H9 (cell line): ENCODE measurements at regions not wholly inside any gene's neighbourhood (a gene's known extent, or its start where the extent isn't known, plus 50 kb on each side); places are given as distances from the start of the nearest gene placed in this dataset.
A peak's percentile ranks its signal among the peaks of the same experiment; 100 is the strongest.
"Not testable (repeated sequence)": the region's sequence is repeated elsewhere in the genome, so short reads cannot be mapped to it uniquely, and the experiment has no call there.

ENCODE experiments used
- DNase-seq: peaks from one replicate; pipeline ENCODE4 v3.0.0-alpha.2; 2017
- H2AFZ ChIP-seq: one replicate; pipeline ENCODE4 v1.6.1; 2013; ENCODE audit warnings: mild to moderate bottlenecking, low read length, control low read depth, moderate library complexity
- H2AK5ac ChIP-seq: 2 replicates; pipeline ENCODE4 v1.6.1; 2013; ENCODE audit warnings: low read length, control low read depth, mixed read lengths; ENCODE audit not compliant: insufficient read length
- H2BK120ac ChIP-seq: one replicate; pipeline ENCODE4 v1.6.1; 2013; ENCODE audit warnings: low read depth, mild to moderate bottlenecking, low read length, control low read depth, inconsistent platforms; ENCODE audit not compliant: poor library complexity, severe bottlenecking
- H2BK12ac ChIP-seq: 2 replicates; pipeline ENCODE4 v1.6.1; 2013; ENCODE audit warnings: low read length, control low read depth, mixed read lengths, low read depth; ENCODE audit not compliant: insufficient read length
- H2BK15ac ChIP-seq: 2 replicates; pipeline ENCODE4 v1.6.1; 2013; ENCODE audit warnings: low read depth, low read length, control low read depth
- H2BK20ac ChIP-seq: one replicate; pipeline ENCODE4 v1.6.1; 2013; ENCODE audit warnings: low read depth, mild to moderate bottlenecking, low read length, control low read depth, inconsistent platforms; ENCODE audit not compliant: poor library complexity, severe bottlenecking
- H2BK5ac ChIP-seq: 2 replicates; pipeline ENCODE4 v1.6.1; 2013; ENCODE audit warnings: low read length, control low read depth, mixed read lengths; ENCODE audit not compliant: insufficient read length
- H3K14ac ChIP-seq: 2 replicates; pipeline ENCODE4 v1.6.1; 2013; ENCODE audit warnings: low read length, control low read depth; ENCODE audit not compliant: insufficient read depth
- H3K18ac ChIP-seq: 2 replicates; pipeline ENCODE4 v1.6.1; 2013; ENCODE audit warnings: low read depth, mild to moderate bottlenecking, mixed read lengths, low read length, control low read depth; ENCODE audit not compliant: insufficient read length
- H3K23ac ChIP-seq: 2 replicates; pipeline ENCODE4 v1.6.1; 2013; ENCODE audit warnings: low read length, control low read depth, mixed read lengths, low read depth; ENCODE audit not compliant: insufficient read length
- H3K23me2 ChIP-seq: 2 replicates; pipeline ENCODE4 v1.6.1; 2013; ENCODE audit warnings: low read depth, mild to moderate bottlenecking, mixed read lengths, low read length, control low read depth; ENCODE audit not compliant: insufficient read length, poor library complexity, severe bottlenecking
- H3K27ac ChIP-seq: 2 replicates; pipeline ENCODE4 v1.5.1; 2013; ENCODE audit warnings: low read length, control low read depth, mixed read lengths, low read depth; ENCODE audit not compliant: insufficient read length
- H3K27me3 ChIP-seq: 2 replicates; pipeline ENCODE4 v1.6.1; 2013; ENCODE audit warnings: low read length, control low read depth, inconsistent platforms; ENCODE audit not compliant: insufficient read depth
- H3K4ac ChIP-seq: 2 replicates; pipeline ENCODE4 v1.6.1; 2013; ENCODE audit warnings: low read depth, mild to moderate bottlenecking, control low read depth, inconsistent platforms, low read length, moderate library complexity
- H3K4me1 ChIP-seq: 2 replicates; pipeline ENCODE4 v1.6.1; 2013; ENCODE audit warnings: low read length, control low read depth, inconsistent platforms; ENCODE audit not compliant: insufficient read depth
- H3K4me2 ChIP-seq: 2 replicates; pipeline ENCODE4 v1.6.1; 2013; ENCODE audit warnings: low read length, control low read depth, mixed read lengths; ENCODE audit not compliant: insufficient read length, insufficient read depth
- H3K56ac ChIP-seq: 2 replicates; pipeline ENCODE4 v1.6.1; 2013; ENCODE audit warnings: low read depth, mild to moderate bottlenecking, mixed read lengths, low read length, control low read depth; ENCODE audit not compliant: insufficient read length
- H3K79me1 ChIP-seq: 2 replicates; pipeline ENCODE4 v1.6.1; 2013; ENCODE audit warnings: low read depth, mild to moderate bottlenecking, moderate library complexity, low read length, control low read depth, inconsistent platforms; ENCODE audit not compliant: insufficient read depth, poor library complexity, severe bottlenecking
- H3K79me2 ChIP-seq: 2 replicates; pipeline ENCODE4 v1.6.1; 2013; ENCODE audit warnings: low read length, control low read depth, inconsistent platforms; ENCODE audit not compliant: insufficient read depth
- H3K9ac ChIP-seq: 2 replicates; pipeline ENCODE4 v1.6.1; 2013; ENCODE audit warnings: low read length, control low read depth, mixed read lengths; ENCODE audit not compliant: insufficient read length; ENCODE audit errors: extremely low read depth
- H3K9me3 ChIP-seq: one replicate; pipeline ENCODE4 v1.6.1; 2013; ENCODE audit warnings: low read depth, low read length, inconsistent platforms; ENCODE audit not compliant: control insufficient read depth
- H3T11ph ChIP-seq: one replicate; pipeline ENCODE4 v1.6.1; 2013; ENCODE audit warnings: mild to moderate bottlenecking, low read length, control low read depth, inconsistent platforms
- H4K20me1 ChIP-seq: one replicate; pipeline ENCODE4 v1.6.1; 2013; ENCODE audit not compliant: control insufficient read depth, insufficient read length, insufficient read depth
- H4K5ac ChIP-seq: 2 replicates; pipeline ENCODE4 v1.6.1; 2013; ENCODE audit warnings: low read depth, mild to moderate bottlenecking, mixed read lengths, low read length, control low read depth; ENCODE audit not compliant: insufficient read length
- H4K8ac ChIP-seq: replicated peaks from 2 replicates; pipeline ENCODE4 v1.6.1; 2013; ENCODE audit warnings: low read length, control low read depth, mixed read lengths, low read depth; ENCODE audit not compliant: insufficient read length
- H4K91ac ChIP-seq: 2 replicates; pipeline ENCODE4 v1.6.1; 2013; ENCODE audit warnings: low read depth, mild to moderate bottlenecking, moderate library complexity, mixed read lengths, low read length, control low read depth; ENCODE audit not compliant: insufficient read length
- H3K27ac Mint-ChIP-seq, 3 experiments: 2 replicates in 2 of 3; 3 replicates in 1 of 3; pipeline ENCODE4 v1.8.0; 2020 to 2021; ENCODE audit warnings: mixed read lengths in 3 of 3, mild to moderate bottlenecking in 1 of 3, moderate library complexity in 1 of 3
- H3K27me3 Mint-ChIP-seq: 2 replicates; pipeline ENCODE4 v1.8.0; 2021; ENCODE audit warnings: low read depth, mild to moderate bottlenecking, moderate library complexity, mixed read lengths
- H3K36me3 Mint-ChIP-seq, 3 experiments: 2 replicates in 2 of 3; 3 replicates in 1 of 3; pipeline ENCODE4 v1.8.0; 2020 to 2021; ENCODE audit warnings: low read depth in 3 of 3, mixed read lengths in 3 of 3; ENCODE audit not compliant: insufficient read depth in 1 of 3
- H3K4me1 Mint-ChIP-seq, 2 experiments: 2 replicates each; pipeline ENCODE4 v1.8.0; 2020; ENCODE audit warnings: mixed read lengths in 2 of 2
- H3K4me3 Mint-ChIP-seq, 2 experiments: 2 replicates in 1 of 2; 3 replicates in 1 of 2; pipeline ENCODE4 v1.8.0; 2020 to 2021; ENCODE audit warnings: mild to moderate bottlenecking in 2 of 2, mixed read lengths in 2 of 2, moderate library complexity in 1 of 2
- H3K9me3 Mint-ChIP-seq, 2 experiments: 2 replicates in 1 of 2; 3 replicates in 1 of 2; pipeline ENCODE4 v1.8.0; 2020; ENCODE audit warnings: mild to moderate bottlenecking in 2 of 2, mixed read lengths in 2 of 2, moderate library complexity in 1 of 2
- WGBS: extraction: QIAGEN DNeasy Blood & Tissue Kit; methylation state at CpG from one replicate; pipeline ENCODE4 v1.1.7; 2013; ENCODE audit warnings: missing lambda C conversion rate, low lambda C conversion rate, mixed read lengths; ENCODE audit not compliant: insufficient read length; ENCODE audit errors: extremely low coverage; 5-methylcytosine and 5-hydroxymethylcytosine counted together
- TF ChIP-seq, protein P1 (sequence below): fragments of 200-600 bp; sonication (generic); conservative IDR thresholded peaks from 3 replicates; pipeline ENCODE4 v1.8.0; 2021; ENCODE audit warnings: antibody characterized with exemption, mild to moderate bottlenecking

GRCh38 chr2:84223191-84223590 is 235.9 kb downstream of the SUCLG1 start:
- Histone ChIP-seq H3K79me2 (no peaks in the 10 kb centered on the region), H3T11ph (no peak overlapping the region), H2BK5ac (no peak overlapping the region), H3K9ac (no peak overlapping the region), H4K20me1 (no peaks in the 10 kb centered on the region), H2BK120ac (no peak overlapping the region), H4K91ac (no peak overlapping the region), H3K23me2 (no peaks in the 10 kb centered on the region), H2BK20ac (no peak overlapping the region), H2BK15ac (no peak overlapping the region), H2BK12ac (no peak overlapping the region), H3K27ac (no peak overlapping the region), H4K8ac (no peak overlapping the region), H3K14ac (no peak overlapping the region), H2AK5ac (no peak overlapping the region), H3K27me3 (no peaks in the 10 kb centered on the region), H3K23ac (no peak overlapping the region), H3K18ac (no peak overlapping the region), H2AFZ (no peak overlapping the region), H3K4me1 (no peaks in the 10 kb centered on the region; the same call in 1 of the 2 replicates), H3K4me2 (no peak overlapping the region), H4K5ac (no peak overlapping the region), H3K4ac (no peak overlapping the region), H3K79me1 (no peaks in the 10 kb centered on the region), H3K9me3 (no peaks in the 10 kb centered on the region), H3K56ac (no peak overlapping the region)
- no peak for DNase-seq
- Mint-ChIP-seq H3K9me3 (peaks cover 27 to 29% of the 10 kb centered on the region in 2 experiments), H3K4me1 (peaks cover 6 to 10% of the 10 kb centered on the region in 2 experiments; a peak in 3 of 4 replicates), H3K4me3 (no peak overlapping the region), H3K27me3 (no peaks in the 10 kb centered on the region; the same call in 1 of the 2 replicates), H3K27ac (no peak overlapping the region), H3K36me3 (peaks cover 9 to 15% (median 12%) of the 10 kb centered on the region in 3 experiments; a peak in 6 of 7 replicates)
- TF ChIP-seq, protein P1, sequence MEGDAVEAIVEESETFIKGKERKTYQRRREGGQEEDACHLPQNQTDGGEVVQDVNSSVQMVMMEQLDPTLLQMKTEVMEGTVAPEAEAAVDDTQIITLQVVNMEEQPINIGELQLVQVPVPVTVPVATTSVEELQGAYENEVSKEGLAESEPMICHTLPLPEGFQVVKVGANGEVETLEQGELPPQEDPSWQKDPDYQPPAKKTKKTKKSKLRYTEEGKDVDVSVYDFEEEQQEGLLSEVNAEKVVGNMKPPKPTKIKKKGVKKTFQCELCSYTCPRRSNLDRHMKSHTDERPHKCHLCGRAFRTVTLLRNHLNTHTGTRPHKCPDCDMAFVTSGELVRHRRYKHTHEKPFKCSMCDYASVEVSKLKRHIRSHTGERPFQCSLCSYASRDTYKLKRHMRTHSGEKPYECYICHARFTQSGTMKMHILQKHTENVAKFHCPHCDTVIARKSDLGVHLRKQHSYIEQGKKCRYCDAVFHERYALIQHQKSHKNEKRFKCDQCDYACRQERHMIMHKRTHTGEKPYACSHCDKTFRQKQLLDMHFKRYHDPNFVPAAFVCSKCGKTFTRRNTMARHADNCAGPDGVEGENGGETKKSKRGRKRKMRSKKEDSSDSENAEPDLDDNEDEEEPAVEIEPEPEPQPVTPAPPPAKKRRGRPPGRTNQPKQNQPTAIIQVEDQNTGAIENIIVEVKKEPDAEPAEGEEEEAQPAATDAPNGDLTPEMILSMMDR: no peak
- WGBS: no CpG with 5 or more reads among the region's 2 CpGs

GRCh38 chr2:84221102-84221501 is 238.0 kb downstream of the SUCLG1 start:
- H4K8ac ChIP-seq, H2BK120ac ChIP-seq, H3K27ac ChIP-seq, H3K14ac ChIP-seq, H3K27me3 Mint-ChIP-seq, H4K91ac ChIP-seq, H3K9ac ChIP-seq, H3K23me2 ChIP-seq, H3K4me1 ChIP-seq, H3T11ph ChIP-seq, H3K4ac ChIP-seq, H3K27me3 ChIP-seq, H2BK20ac ChIP-seq, H3K56ac ChIP-seq, H2BK5ac ChIP-seq, H3K23ac ChIP-seq, H4K5ac ChIP-seq, H3K79me1 ChIP-seq, H2AK5ac ChIP-seq, H2BK12ac ChIP-seq, H3K18ac ChIP-seq, H4K20me1 ChIP-seq, H3K4me2 ChIP-seq, H3K4me3 Mint-ChIP-seq, H3K9me3 ChIP-seq, H2BK15ac ChIP-seq, H3K79me2 ChIP-seq, H2AFZ ChIP-seq: not testable (repeated sequence)
- Mint-ChIP-seq H3K9me3 (peaks cover 19 to 24% of the 10 kb centered on the region in 2 experiments), H3K36me3 (peaks cover 7 to 14% (median 10%) of the 10 kb centered on the region in 3 experiments; a peak in 6 of 7 replicates), H3K4me1 (peaks cover 9 to 16% of the 10 kb centered on the region in 2 experiments; a peak in 3 of 4 replicates), H3K27ac (peak overlapping the region; percentile 74 to 81 (median 80); a peak in 3 of 7 replicates)
- WGBS: no CpG with 5 or more reads among the region's 2 CpGs
- DNase-seq: peak; percentile 45
